Lower leg skin (tissue), 3 donors: ENCODE measurements at regions not wholly inside any gene's neighbourhood (a gene's known extent, or its start where the extent isn't known, plus 50 kb on each side); places are given as distances from the start of the nearest gene placed in this dataset.

Experiments
- CTCF ChIP-seq, 3 donors: fragments of 450-650 bp; IDR thresholded peaks; one replicate each; pipeline ENCODE4 v1.5.1; 2016; ENCODE audit warnings: antibody characterized with exemption in 3 of 3, mild to moderate bottlenecking in 3 of 3, moderate library complexity in 2 of 3
- POLR2A ChIP-seq, 2 donors: fragments of 450-650 bp; IDR thresholded peaks; one replicate each; pipeline ENCODE4 v1.6.1; 2016 to 2017; ENCODE audit warnings: antibody characterized with exemption in 2 of 2, mild to moderate bottlenecking in 1 of 2, moderate library complexity in 1 of 2

- TF ChIP-seq CTCF (IDR thresholded peaks at IDR 0.05) (no peak), POLR2A (IDR thresholded peaks at IDR 0.05) (no peak)
These were observed 690.7 kb upstream of the ZNF385D start for GRCh38 chr3:22441711-22442110.
